IMR-90 (cell line): ENCODE measurements at regions not wholly inside any gene's neighbourhood (a gene's known extent, or its start where the extent isn't known, plus 50 kb on each side); places are given as distances from the start of the nearest gene placed in this dataset.

Experiments
- ATAC-seq: fragments of 200-7000 bp; cut with Tn5 transposase; 2 replicates; pipeline ENCODE4 v1.9.1; 2020; ENCODE audit warnings: low read depth, mild to moderate bottlenecking, moderate library complexity
- BruUV-seq: library from RNA; stranded (reverse); fragments of 400-500 nt; replicated peaks from 2 replicates; lab custom pipeline; 2021; lab: Mats Ljungman, UMichigan
- CTCF ChIA-PET: fragments of 300-600 bp; formaldehyde crosslinking; extraction: SDS; loops from one replicate; lab custom pipeline; 2021; ENCODE audit warnings: antibody characterized with exemption; lab: Yijun Ruan, JAX
- POLR2A ChIA-PET: fragments of 300-600 bp; sonication (Branson Sonifier 250); formaldehyde crosslinking; loops from one replicate; lab custom pipeline; 2022; ENCODE audit warnings: antibody characterized with exemption; ENCODE audit not compliant: unreplicated experiment; lab: Charles Lee
- DNase-seq: peaks from one replicate; pipeline ENCODE4 v3.0.0; 2013
- H2AFZ ChIP-seq: replicated peaks from 2 replicates; pipeline ENCODE3; 2013; ENCODE audit warnings: low read length, mild to moderate bottlenecking; ENCODE audit not compliant: poor library complexity
- H2AK5ac ChIP-seq: 2 replicates; pipeline ENCODE4 v1.6.1; 2013; ENCODE audit warnings: low read depth, low read length, inconsistent platforms
- H2AK9ac ChIP-seq: replicated peaks from 2 replicates; pipeline ENCODE3; 2013; ENCODE audit warnings: mild to moderate bottlenecking, low read depth, low read length, moderate library complexity; ENCODE audit not compliant: poor library complexity
- H2BK120ac ChIP-seq: 2 replicates; pipeline ENCODE4 v1.6.1; 2013; ENCODE audit warnings: low read depth, low read length, inconsistent platforms
- H2BK15ac ChIP-seq: 3 replicates; pipeline ENCODE4 v1.6.1; 2013; ENCODE audit warnings: low read depth, low read length, inconsistent platforms
- H2BK20ac ChIP-seq: 2 replicates; pipeline ENCODE4 v1.6.1; 2013; ENCODE audit warnings: low read depth, mild to moderate bottlenecking, inconsistent platforms, low read length, moderate library complexity
- H2BK5ac ChIP-seq: 2 replicates; pipeline ENCODE4 v1.6.1; 2013; ENCODE audit warnings: mild to moderate bottlenecking, low read depth, low read length, inconsistent platforms; ENCODE audit not compliant: poor library complexity, severe bottlenecking
- H3K14ac ChIP-seq: replicated peaks from 2 replicates; pipeline ENCODE4 v1.6.1; 2013; ENCODE audit warnings: low read depth, low read length, inconsistent platforms
- H3K18ac ChIP-seq: 2 replicates; pipeline ENCODE4 v1.6.1; 2013; ENCODE audit warnings: low read depth, low read length, control low read depth
- H3K23ac ChIP-seq: 2 replicates; pipeline ENCODE4 v1.6.1; 2013; ENCODE audit warnings: low read depth, low read length, inconsistent platforms
- H3K27ac ChIP-seq: 2 replicates; pipeline ENCODE4 v1.5.1; 2013; ENCODE audit warnings: mild to moderate bottlenecking, control low read depth, low read length; ENCODE audit not compliant: insufficient read depth
- H3K27me3 ChIP-seq: 2 replicates; pipeline ENCODE4 v1.6.1; 2013; ENCODE audit warnings: low read length; ENCODE audit not compliant: control insufficient read depth, insufficient read depth
- H3K36me3 ChIP-seq: 2 replicates; pipeline ENCODE4 v1.6.1; 2013; ENCODE audit warnings: low read length, mixed read lengths; ENCODE audit not compliant: control insufficient read depth, insufficient read depth
- H3K4ac ChIP-seq: 2 replicates; pipeline ENCODE4 v1.6.1; 2013; ENCODE audit warnings: low read depth, low read length, inconsistent platforms
- H3K4me1 ChIP-seq: 2 replicates; pipeline ENCODE4 v1.6.1; 2013; ENCODE audit warnings: low read length, mixed read lengths; ENCODE audit not compliant: control insufficient read depth, insufficient read depth
- H3K4me2 ChIP-seq: 2 replicates; pipeline ENCODE4 v1.6.1; 2013; ENCODE audit warnings: low read depth, mild to moderate bottlenecking, control low read depth, low read length, moderate library complexity
- H3K4me3 ChIP-seq: 2 replicates; pipeline ENCODE4 v1.5.1; 2013; ENCODE audit warnings: low read depth, mild to moderate bottlenecking, control low read depth, low read length, moderate library complexity; ENCODE audit not compliant: insufficient read depth
- H3K56ac ChIP-seq: 2 replicates; pipeline ENCODE4 v1.6.1; 2013; ENCODE audit warnings: low read length, inconsistent platforms; ENCODE audit not compliant: insufficient read depth; ENCODE audit errors: extremely low read depth
- H3K79me1 ChIP-seq, 2 experiments: 2 replicates each; pipeline ENCODE4 v1.6.1; 2013; ENCODE audit warnings: low read length in 2 of 2, inconsistent platforms in 1 of 2, low read depth in 1 of 2
- H3K9ac ChIP-seq: 2 replicates; pipeline ENCODE4 v1.6.1; 2013; ENCODE audit warnings: low read depth, low read length, control low read depth
- H3K9me1 ChIP-seq: 2 replicates; pipeline ENCODE4 v1.6.1; 2013; ENCODE audit warnings: low read length, inconsistent platforms; ENCODE audit not compliant: insufficient read depth
- H3K9me3 ChIP-seq: 2 replicates; pipeline ENCODE4 v1.6.1; 2013; ENCODE audit warnings: low read length; ENCODE audit not compliant: control insufficient read depth, insufficient read depth
- H4K20me1 ChIP-seq: 2 replicates; pipeline ENCODE4 v1.6.1; 2013; ENCODE audit warnings: low read length, inconsistent platforms; ENCODE audit not compliant: insufficient read depth
- H4K5ac ChIP-seq: 2 replicates; pipeline ENCODE4 v1.6.1; 2013; ENCODE audit warnings: mild to moderate bottlenecking, low read depth, low read length, control low read depth
- H4K8ac ChIP-seq, 2 experiments: 2 replicates each; pipeline ENCODE4 v1.6.1; 2013; ENCODE audit warnings: low read depth in 2 of 2, low read length in 2 of 2, control low read depth in 1 of 2, inconsistent platforms in 1 of 2
- H4K91ac ChIP-seq: 2 replicates; pipeline ENCODE4 v1.6.1; 2013; ENCODE audit warnings: low read depth, low read length, inconsistent platforms; ENCODE audit not compliant: insufficient read depth
- RAD21 ChIP-seq: IDR thresholded peaks from 2 replicates; pipeline ENCODE4 v1.6.1; 2012; ENCODE audit warnings: low read length, improper control_type of control experiment
- whole genome bisulfite sequencing, 2 experiments: methylation state at CpG; one replicate each; pipeline versions ENCODE4 v1.1.5 to v1.1.7; 2013; ENCODE audit warnings: missing lambda C conversion rate in 2 of 2; ENCODE audit not compliant: insufficient read length in 1 of 2; ENCODE audit errors: extremely low coverage in 2 of 2; 5-methylcytosine and 5-hydroxymethylcytosine counted together
- dilution Hi-C: fragments of 300-500 bp; cut with HindIII; formaldehyde crosslinking; loops from one replicate; pipeline ENCODE4 v1.14.3; 2018; ENCODE audit warnings: low sequenced_read_pairs; ENCODE audit not compliant: unreplicated experiment
- in situ Hi-C: fragments of 300-500 bp; cut with MboI; formaldehyde crosslinking; loops from 3 replicates; pipeline ENCODE4 v1.14.3; 2019; ENCODE audit warnings: low sequenced_read_pairs, inconsistent platforms, mixed read lengths
- intact Hi-C: fragments of 100-400 bp; cut with micrococcal nuclease; formaldehyde crosslinking; loops from 2 replicates; pipeline ENCODE4 v1.10.0; 2022
- TF ChIP-seq, protein P1 (sequence below): fragments of 150-350 bp; IDR thresholded peaks from 2 replicates; pipeline ENCODE4 v1.6.1; 2016; ENCODE audit warnings: low read depth, mild to moderate bottlenecking, low read length, moderate library complexity, borderline replicate concordance

DNA sequence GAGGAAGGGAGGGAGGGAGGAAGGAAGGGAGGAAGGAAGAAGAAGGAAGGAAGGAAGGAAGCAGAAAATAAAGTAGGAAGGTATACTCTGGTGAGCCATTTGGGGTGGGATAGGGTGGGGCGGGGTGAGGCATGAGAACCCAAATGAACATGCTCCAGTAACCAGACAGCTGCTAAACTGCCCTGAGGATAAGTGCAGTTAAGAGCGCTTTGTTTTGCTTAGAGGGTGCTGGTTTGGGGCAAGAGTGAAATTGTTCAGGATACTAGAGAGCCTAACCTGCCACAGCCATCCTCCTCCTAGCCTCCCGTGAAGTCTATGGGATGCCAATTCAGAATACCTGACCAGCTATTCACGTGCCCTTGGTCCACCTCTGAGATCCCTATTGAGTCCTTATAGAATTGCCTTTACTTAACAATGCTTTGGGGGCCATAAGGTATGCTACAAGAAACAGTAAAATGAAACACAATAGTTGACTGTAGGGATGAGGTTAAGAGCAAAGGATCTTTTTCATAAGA, 59.0 kb upstream of the ATF3 start:
- H2AK9ac ChIP-seq = no peak overlapping the region
- no peak overlapping the region for H3K18ac ChIP-seq
- H2BK20ac ChIP-seq = no peak overlapping the region
- no peaks in the 10 kb centered on the region for H3K4me1 ChIP-seq
- intact Hi-C loops = no loop called here
- TF ChIP-seq, protein P1, sequence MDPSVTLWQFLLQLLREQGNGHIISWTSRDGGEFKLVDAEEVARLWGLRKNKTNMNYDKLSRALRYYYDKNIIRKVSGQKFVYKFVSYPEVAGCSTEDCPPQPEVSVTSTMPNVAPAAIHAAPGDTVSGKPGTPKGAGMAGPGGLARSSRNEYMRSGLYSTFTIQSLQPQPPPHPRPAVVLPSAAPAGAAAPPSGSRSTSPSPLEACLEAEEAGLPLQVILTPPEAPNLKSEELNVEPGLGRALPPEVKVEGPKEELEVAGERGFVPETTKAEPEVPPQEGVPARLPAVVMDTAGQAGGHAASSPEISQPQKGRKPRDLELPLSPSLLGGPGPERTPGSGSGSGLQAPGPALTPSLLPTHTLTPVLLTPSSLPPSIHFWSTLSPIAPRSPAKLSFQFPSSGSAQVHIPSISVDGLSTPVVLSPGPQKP = no peak
- TF ChIP-seq RAD21 = no peak
- no peak overlapping the region for H4K5ac ChIP-seq
- H2AK5ac ChIP-seq = no peak overlapping the region
- DNase-seq (no peak), ATAC-seq (no peak)
- H3K36me3 ChIP-seq = no peaks in the 10 kb centered on the region
- H3K79me1 ChIP-seq = no peaks in the 10 kb centered on the region
- no peaks in the 10 kb centered on the region for H3K9me3 ChIP-seq
- ChIA-PET POLR2A (no interaction called here), CTCF (no interaction called here)
- in situ Hi-C loops = no loop called here
- H3K27ac ChIP-seq = no peak overlapping the region
- H4K20me1 ChIP-seq = no peaks in the 10 kb centered on the region
- no peak overlapping the region for H3K23ac ChIP-seq
- peaks cover 2% of the 10 kb centered on the region for H3K27me3 ChIP-seq
- no peak overlapping the region for H2BK120ac ChIP-seq
- no peak overlapping the region for H4K8ac ChIP-seq
- no peak overlapping the region for H3K4me3 ChIP-seq
- H3K9ac ChIP-seq = no peak overlapping the region
- WGBS, 2 experiments = no CpG with 5 or more reads among the region's 4 CpGs
- no peaks in the 10 kb centered on the region for H3K9me1 ChIP-seq
- no peak overlapping the region for H3K56ac ChIP-seq
- H4K91ac ChIP-seq = no peak overlapping the region
- H3K4me2 ChIP-seq = no peak overlapping the region
- dilution Hi-C loops = no loop called here
- BruUV-seq = no TSS peak
- no peak overlapping the region for H2BK5ac ChIP-seq
- H2AFZ ChIP-seq = no peak overlapping the region
- H3K14ac ChIP-seq = no peak overlapping the region
- H2BK15ac ChIP-seq = no peak overlapping the region
- no peak overlapping the region for H3K4ac ChIP-seq
